B cell (primary cell): ENCODE measurements at regions not wholly inside any gene's neighbourhood (a gene's known extent, or its start where the extent isn't known, plus 50 kb on each side); places are given as distances from the start of the nearest gene placed in this dataset.

Source experiments
- EZH2 ChIP-seq: IDR thresholded peaks from 2 replicates; pipeline ENCODE4 v1.6.1; 2012; ENCODE audit warnings: borderline replicate concordance, low read depth, mild to moderate bottlenecking, moderate library complexity, low read length; ENCODE audit not compliant: insufficient read depth, poor library complexity, severe bottlenecking
- TF ChIP-seq, protein P1 (sequence below): fragments of 200-600 bp; IDR thresholded peaks from one replicate; pipeline ENCODE4 v1.8.0; 2022; ENCODE audit warnings: antibody characterized with exemption, mild to moderate bottlenecking

- TF ChIP-seq, protein P1, sequence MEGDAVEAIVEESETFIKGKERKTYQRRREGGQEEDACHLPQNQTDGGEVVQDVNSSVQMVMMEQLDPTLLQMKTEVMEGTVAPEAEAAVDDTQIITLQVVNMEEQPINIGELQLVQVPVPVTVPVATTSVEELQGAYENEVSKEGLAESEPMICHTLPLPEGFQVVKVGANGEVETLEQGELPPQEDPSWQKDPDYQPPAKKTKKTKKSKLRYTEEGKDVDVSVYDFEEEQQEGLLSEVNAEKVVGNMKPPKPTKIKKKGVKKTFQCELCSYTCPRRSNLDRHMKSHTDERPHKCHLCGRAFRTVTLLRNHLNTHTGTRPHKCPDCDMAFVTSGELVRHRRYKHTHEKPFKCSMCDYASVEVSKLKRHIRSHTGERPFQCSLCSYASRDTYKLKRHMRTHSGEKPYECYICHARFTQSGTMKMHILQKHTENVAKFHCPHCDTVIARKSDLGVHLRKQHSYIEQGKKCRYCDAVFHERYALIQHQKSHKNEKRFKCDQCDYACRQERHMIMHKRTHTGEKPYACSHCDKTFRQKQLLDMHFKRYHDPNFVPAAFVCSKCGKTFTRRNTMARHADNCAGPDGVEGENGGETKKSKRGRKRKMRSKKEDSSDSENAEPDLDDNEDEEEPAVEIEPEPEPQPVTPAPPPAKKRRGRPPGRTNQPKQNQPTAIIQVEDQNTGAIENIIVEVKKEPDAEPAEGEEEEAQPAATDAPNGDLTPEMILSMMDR, result no peak
- no peak for TF ChIP-seq EZH2
Measured at GRCh38 chr2:67871686-67872412, 191.0 kb downstream of the C1D start.
